ENCODE measurements at regions not wholly inside any gene's neighbourhood (a gene's known extent, or its start where the extent isn't known, plus 50 kb on each side); places are given as distances from the start of the nearest gene placed in this dataset.

DNA sequence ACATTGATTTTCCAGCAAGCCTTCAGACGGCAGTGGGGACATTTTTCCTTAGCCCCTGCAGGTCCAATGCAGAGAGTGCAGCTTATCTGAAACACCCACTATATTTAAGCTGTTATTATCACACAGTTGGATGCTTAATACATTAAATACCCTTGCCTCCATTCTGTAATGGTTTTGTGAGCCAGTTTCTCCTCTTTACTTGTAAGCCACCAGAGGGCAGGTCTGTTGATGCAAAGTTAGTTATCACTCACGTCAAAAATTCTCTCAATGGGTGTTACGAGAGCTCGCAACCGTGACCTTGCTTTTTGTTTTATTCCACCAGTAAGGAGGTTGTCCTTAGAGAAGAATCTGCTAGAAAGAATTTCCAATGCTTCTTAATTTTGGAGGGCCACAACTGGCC lies 189.8 kb downstream of the INSIG2 start:
- TF ChIP-seq POLR2A (IDR thresholded peaks at IDR 0.05; ENCODE audit: low read length): no peak
- no peak for TF ChIP-seq GATA1 (IDR thresholded peaks at IDR 0.05; ENCODE audit: low read depth, low read length)
